NCI-H1417 (cell line): ENCODE measurements at regions not wholly inside any gene's neighbourhood (a gene's known extent, or its start where the extent isn't known, plus 50 kb on each side); places are given as distances from the start of the nearest gene placed in this dataset.
A peak's percentile ranks its signal among the peaks of the same experiment; 100 is the strongest.

Experiments used
- DNase-seq, 3 experiments: peaks; one replicate each; lab custom pipeline; 2025; lab: John Stamatoyannopoulos, UW

DNA sequence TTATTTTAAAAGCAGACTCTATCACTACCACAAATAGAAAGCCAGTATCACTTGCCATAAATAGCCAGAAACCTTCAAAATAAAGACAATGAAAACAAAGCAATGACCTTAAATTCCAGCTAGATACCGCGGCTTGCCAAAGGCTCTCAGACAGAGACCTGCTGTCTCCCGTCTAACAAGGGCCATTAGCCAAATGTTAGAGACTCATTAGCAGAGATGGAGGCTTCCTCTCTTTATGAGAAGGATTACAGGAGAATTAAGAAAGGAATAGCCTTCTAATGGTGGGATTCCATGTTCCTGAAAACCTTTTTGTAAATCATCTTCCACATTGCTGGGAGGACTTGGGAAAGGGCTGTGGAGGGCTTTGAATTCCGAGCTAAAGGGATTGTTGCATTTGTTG, 206.7 kb downstream of the AACS start:
- DNase-seq = no peak

DNA sequence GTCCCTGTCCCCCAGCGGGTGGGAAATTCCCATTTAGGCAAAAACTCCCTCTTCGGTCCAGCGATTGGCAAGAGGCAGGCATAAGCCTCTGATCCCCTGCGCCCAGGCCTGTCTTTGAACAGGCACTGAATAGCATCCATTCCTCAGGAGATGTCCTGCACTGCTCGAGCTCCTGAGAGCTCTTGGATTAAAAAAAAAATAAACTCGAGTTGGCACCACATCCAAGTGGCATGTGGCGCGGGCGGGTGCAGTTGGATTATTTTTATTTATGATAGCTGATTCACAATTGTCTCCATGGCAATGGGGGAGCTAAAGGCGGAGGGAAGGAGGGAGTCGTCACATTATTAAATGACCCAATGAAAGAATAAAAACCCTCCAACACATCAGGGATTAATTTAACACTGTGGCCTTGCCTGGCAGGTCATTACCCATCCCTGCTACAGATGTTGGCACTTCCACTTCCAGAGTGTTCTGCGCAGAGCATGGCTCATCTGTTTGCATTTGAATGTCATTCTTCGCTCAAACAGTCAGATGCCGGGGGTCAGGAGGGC, 207.2 kb downstream of the AACS start:
- no peak for DNase-seq

GRCh38 chr12:125276567-125276966, 211.3 kb downstream of the AACS start:
- no peak for DNase-seq

GRCh38 chr12:125280482-125281377, 215.5 kb downstream of the AACS start:
- no peak for DNase-seq

DNA sequence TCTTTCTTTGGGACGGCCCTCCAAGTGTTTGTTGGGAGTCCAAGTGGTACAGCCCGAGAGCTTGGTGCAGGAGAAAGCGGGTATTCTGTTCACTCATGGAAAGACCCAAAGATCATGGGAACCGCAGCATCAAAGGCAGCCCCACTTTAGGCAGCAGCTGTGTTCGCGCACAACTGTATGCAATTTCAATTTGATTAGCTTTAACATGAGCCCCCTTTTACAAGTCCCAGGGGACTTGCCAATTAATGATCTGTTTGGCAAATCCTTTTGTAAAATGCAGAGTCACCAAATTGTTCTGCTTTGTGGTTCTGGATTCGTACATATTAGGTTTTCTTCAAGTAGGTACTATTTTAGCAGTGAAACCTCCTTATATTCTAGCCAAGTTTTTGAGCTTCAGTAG, 217.7 kb downstream of the AACS start:
- peak in 1 of 3 experiments; percentile 13 for DNase-seq

DNA sequence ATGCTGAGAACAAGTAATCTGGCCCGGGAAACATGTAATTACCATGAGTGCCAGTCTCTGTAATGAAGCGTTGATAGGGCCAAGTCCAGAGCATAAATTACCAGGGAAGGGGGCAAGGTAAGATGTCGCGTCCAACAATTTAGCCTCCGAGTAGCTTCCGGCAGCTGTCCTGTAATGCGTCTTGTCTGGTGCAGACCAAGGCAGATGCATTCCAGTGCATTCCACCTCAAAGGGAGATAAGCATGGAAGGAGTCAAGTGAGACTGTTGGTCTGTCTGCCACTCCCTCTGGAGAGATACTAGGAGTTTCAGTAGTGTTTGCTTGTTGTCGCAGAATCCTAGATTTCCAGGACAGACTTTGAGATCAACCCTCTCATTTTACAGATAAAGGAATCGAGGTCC, 218.3 kb downstream of the AACS start:
- peak in 1 of 3 experiments; percentile 26 for DNase-seq

- DNase-seq = no peak
Measured at GRCh38 chr12:125284087-125284486, 218.9 kb downstream of the AACS start.

- DNase-seq = no peak
Measured at GRCh38 chr12:125284945-125285685, 219.9 kb downstream of the AACS start.

DNA sequence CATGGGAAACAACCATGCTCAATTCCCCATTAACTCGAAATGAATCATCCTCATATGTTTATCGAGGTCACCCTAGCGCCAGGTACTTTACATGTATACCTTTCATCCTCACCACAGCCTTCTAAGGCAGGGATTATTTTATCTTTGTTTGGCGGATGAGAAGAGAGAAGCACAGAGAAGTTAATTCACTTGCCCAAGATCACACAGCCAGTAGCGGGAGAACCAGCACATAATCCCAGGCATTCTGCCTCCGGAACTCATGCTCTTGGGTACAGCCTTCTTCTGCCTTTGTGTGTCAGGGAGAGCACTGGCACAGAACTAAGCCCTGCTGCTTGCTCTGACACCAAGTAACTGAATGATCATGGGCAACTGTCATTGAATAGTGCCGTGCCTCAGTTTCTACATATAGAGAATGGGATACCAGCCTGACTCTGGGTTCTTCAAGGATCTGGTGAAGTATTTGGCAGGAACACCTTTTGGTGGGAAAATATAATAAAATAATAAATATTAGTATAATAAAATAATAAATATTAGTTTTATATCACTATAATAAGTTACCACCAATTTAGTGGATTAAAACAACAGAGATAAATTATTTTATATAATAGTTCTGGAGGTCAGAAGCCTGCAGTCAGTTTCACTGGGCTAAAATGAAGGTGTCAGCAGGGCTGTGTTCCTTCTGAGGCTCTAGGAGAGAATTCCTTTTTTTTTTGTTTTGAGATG, 220.9 kb downstream of the AACS start:
- DNase-seq = no peak

DNA sequence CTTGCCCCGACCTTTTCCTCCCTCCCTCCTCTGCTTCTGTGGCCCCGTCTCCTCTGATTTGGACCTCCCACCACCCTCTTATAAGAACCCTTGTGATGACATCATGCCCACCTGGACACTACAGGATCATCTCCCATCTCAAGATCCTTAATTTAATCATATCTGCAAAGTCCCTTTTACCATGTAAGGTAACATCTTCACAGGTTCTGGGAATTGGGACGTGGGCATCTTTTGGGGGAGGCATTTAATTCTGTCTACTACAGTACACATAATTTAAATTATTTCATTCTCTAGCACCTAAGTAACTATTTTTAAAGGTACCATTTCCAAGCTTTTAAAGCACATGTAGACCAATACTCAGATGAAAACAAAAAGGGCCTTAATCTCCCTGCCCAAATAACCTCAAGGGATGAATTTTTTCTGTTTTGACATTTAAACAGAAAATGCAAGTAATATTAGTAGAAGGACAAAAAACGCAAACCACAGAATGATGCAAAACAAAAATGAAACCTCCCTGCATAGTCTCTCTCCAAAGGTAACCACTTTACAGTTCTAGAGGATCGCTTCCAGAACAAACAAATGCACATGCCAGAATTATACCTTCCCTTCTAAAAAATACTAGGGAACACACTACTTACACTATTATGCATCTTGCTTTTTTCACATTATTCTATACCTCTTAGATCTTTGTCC, 222.1 kb downstream of the AACS start:
- no peak for DNase-seq

DNA sequence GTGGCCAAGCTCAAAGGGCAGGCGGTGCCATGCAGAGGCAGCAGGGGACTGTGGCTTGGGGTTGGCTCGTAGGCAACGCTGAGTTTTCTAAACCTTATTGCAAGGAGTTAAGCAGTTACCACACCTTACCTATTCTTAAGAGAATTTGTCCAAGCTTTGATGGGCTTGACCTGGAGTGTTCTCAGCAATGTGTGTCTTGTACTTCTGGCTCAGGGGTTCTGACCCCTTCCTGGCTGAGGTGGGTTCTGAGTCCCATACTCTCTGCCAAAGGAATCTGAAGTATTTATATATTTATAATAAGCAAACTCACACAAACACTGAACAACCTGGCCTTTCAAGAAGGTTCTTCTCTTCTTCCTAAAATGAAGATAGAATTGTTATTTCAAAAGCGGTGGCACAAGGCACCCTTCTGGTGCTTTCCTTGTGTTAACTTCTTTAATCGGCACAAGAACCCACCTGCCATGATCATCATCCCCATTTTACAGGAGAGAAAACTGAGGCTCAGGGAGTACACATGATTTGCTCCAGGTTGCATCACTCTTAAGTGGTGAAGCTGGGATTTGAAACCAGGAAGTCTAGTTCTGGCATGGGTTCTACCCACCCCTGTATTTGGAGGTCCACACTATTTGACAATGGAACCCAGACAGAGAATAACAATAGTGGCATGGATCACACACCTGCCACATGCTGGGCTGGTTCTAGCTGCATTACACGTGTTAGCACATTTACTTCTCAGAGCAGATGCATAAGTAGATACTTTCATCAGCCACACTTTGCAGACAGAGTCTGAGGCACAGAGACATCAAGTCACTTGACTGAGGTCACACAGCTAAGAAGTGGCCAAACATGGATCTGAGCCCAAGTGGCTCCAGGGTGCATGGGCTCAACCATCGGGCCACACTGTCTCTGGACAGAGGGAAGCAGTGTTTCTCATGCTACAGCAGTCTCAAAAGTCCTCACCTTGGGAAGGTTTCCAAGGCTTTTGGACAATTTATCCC, 224.0 kb downstream of the AACS start:
- DNase-seq = no peak

DNA sequence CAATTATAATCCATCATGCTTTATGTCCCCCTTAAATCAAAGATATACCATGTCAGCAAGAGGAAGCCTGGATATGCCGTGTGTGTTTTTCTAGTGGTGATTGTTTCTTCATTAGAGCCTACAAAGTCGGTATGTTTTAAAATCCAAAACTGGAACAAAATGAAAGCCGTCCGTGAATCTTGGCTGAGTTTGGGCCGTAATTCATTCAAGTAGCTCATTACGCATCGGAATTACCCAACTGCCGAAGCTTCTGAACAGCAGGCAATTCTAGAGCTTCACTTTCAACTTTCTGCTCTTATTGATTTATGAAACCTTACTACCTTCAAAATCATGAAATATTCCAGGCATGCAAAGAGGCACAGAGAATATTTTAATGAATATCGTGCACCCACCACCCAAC, 224.7 kb downstream of the AACS start:
- no peak for DNase-seq

GRCh38 chr12:125292700-125293099, 227.5 kb downstream of the AACS start:
- no peak for DNase-seq

DNA sequence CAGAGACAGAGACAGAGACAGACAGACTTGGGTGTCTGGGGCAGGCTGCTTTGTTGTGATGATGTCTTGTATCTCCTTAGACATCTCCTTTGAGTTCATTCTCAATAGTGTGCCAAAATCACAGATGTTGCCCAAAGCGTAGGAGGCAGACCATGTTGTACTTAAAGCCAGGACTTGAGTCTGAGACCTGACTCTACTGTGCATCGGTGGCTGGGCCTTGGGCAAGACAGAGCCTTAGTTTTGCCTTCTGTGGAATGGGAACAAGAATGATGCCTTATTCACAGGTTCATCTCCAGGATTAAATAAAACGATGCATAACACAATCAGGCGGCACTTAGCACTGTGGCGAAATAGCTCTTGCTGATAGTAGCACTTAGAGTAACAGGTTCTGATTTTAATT, 230.3 kb downstream of the AACS start:
- DNase-seq = no peak

DNA sequence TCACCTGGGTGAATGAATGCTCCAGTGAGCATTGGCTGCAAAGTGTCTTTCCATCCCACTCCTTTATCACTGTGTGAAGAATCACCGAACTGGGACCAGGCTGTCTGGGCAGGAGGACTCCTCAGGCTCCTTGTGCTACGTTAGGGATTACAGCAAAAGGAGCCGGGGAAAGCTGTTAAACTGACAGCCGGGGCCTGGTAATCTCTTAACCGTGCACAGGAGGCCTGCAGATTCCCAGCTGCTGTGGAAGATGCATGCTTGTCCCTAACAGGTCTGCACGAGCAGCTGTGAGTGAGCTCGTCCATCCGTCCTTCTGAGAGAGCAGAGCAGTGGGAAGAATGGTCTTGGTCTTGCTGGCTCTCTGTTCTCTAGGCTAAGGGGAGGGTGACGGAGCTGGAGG, 231.5 kb downstream of the AACS start:
- DNase-seq = no peak

DNA sequence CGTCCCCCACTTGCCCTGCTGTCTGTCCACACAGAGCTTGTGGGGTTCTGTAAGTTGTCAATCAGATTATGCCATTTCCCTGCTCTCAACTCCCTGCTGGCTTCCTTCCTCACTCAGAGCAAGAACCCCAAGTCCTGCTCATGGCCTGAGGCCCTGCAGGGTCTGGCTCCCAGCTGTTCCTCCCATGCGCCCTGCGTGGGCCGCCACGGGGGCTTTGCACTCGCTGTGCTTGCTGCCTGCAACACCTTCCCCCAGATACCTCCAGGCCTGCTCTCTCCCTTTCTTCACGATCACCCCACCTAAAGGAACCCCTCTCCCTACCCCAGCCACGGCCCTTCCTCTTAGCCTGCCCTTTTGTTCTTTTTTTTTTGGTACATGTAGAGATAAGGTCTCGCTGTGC, 234.6 kb downstream of the AACS start:
- no peak for DNase-seq

GRCh38 chr12:125300249-125300648, 235.0 kb downstream of the AACS start:
- DNase-seq = no peak

GRCh38 chr12:125303337-125303736, 238.1 kb downstream of the AACS start:
- no peak for DNase-seq

- DNase-seq = no peak
Measured at GRCh38 chr12:125304029-125304428, 238.8 kb downstream of the AACS start.

DNA sequence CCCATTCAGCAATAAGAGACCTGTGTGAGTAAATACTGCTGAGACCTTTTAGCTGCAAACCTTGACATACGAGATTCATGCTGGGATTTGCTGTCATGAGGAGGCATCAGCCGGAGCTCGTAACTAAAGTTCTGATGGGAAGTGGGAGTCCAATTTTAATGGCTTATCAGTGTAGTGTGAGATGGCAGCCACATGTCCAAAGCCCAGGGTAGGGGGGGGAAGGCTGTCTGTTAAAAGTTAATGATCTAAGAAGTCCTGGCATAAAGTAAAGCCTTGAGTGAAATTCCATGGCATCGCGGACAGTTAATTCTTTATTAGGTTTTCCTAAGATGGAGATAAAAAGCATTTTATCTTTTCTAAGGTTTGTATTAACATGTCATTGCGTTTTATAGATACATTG, 240.0 kb downstream of the AACS start:
- DNase-seq = no peak
